ENCODE measurements at regions not wholly inside any gene's neighbourhood (a gene's known extent, or its start where the extent isn't known, plus 50 kb on each side); places are given as distances from the start of the nearest gene placed in this dataset.

- Histone ChIP-seq H3K36me3 (ENCODE audit: insufficient read depth, low read length) (no peaks in the 10 kb centered on the region), H3F3A (ENCODE audit: insufficient read depth, low read length) (no peaks in the 10 kb centered on the region), H3K9me3 (ENCODE audit: low read length) (no peaks in the 10 kb centered on the region), H2AFZ (ENCODE audit: low read length) (no peak overlapping the region), H4K20me1 (ENCODE audit: insufficient read depth, low read length) (no peaks in the 10 kb centered on the region), H3K4me1 (ENCODE audit: insufficient read depth, low read length, severe bottlenecking) (peaks cover 6% of the 10 kb centered on the region), H3K9ac (ENCODE audit: low read length) (no peak overlapping the region), H3K27me3 (ENCODE audit: insufficient read depth, low read length) (0 out of 2 replicates have a peak, but pooled peaks cover 3% of the 10 kb centered on the region), H3K4me2 (ENCODE audit: low read length) (no peak overlapping the region), H3K9me2 (ENCODE audit: low read depth, low read length) (no peaks in the 10 kb centered on the region), H3K79me2 (ENCODE audit: insufficient read depth, low read length) (no peaks in the 10 kb centered on the region), H3K4me3 (ENCODE audit: low read depth, low read length, poor library complexity, severe bottlenecking) (no peak overlapping the region), H3K27ac (ENCODE audit: low read depth, low read length, poor library complexity, severe bottlenecking) (no peak overlapping the region)
- no peak for TF ChIP-seq EZH2 (IDR thresholded peaks at IDR 0.05; ENCODE audit: borderline replicate concordance, low read length)
- TF ChIP-seq, protein P1, sequence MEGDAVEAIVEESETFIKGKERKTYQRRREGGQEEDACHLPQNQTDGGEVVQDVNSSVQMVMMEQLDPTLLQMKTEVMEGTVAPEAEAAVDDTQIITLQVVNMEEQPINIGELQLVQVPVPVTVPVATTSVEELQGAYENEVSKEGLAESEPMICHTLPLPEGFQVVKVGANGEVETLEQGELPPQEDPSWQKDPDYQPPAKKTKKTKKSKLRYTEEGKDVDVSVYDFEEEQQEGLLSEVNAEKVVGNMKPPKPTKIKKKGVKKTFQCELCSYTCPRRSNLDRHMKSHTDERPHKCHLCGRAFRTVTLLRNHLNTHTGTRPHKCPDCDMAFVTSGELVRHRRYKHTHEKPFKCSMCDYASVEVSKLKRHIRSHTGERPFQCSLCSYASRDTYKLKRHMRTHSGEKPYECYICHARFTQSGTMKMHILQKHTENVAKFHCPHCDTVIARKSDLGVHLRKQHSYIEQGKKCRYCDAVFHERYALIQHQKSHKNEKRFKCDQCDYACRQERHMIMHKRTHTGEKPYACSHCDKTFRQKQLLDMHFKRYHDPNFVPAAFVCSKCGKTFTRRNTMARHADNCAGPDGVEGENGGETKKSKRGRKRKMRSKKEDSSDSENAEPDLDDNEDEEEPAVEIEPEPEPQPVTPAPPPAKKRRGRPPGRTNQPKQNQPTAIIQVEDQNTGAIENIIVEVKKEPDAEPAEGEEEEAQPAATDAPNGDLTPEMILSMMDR (IDR thresholded peaks at IDR 0.05; ENCODE audit: low read length): no peak
Measured at GRCh38 chr13:99042521-99043250, 64.8 kb upstream of the DOCK9 start.

DNA sequence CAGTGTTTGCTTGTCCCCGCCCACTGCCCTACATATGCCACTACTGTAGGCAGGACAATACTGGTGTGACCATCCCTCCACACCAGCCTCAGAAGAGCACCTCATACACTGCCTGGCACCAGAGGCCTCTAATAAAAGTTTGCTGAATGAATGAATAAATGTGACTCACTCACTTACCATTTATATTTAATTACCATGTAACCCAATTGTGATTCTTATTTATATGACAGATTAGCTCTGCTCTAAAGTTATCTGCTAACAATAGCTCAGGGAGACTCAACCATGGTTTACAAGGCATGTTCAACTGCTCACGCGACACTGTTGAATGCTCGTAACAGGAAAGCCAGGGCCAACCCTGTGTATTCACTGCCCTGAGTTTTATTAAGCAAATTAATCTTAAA, 66.0 kb upstream of the DOCK9 start:
- Histone ChIP-seq H3K4me3 (ENCODE audit: low read depth, low read length, poor library complexity, severe bottlenecking) (no peak overlapping the region), H3K79me2 (ENCODE audit: insufficient read depth, low read length) (no peaks in the 10 kb centered on the region), H3K4me2 (ENCODE audit: low read length) (no peak overlapping the region), H3F3A (ENCODE audit: insufficient read depth, low read length) (no peaks in the 10 kb centered on the region), H3K9ac (ENCODE audit: low read length) (no peak overlapping the region), H3K9me3 (ENCODE audit: low read length) (no peaks in the 10 kb centered on the region), H3K9me2 (ENCODE audit: low read depth, low read length) (no peaks in the 10 kb centered on the region), H3K36me3 (ENCODE audit: insufficient read depth, low read length) (no peaks in the 10 kb centered on the region), H3K4me1 (ENCODE audit: insufficient read depth, low read length, severe bottlenecking) (peaks cover 6% of the 10 kb centered on the region), H3K27me3 (ENCODE audit: insufficient read depth, low read length) (0 out of 2 replicates have a peak, but pooled peaks cover 3% of the 10 kb centered on the region), H3K27ac (ENCODE audit: low read depth, low read length, poor library complexity, severe bottlenecking) (no peak overlapping the region), H4K20me1 (ENCODE audit: insufficient read depth, low read length) (no peaks in the 10 kb centered on the region), H2AFZ (ENCODE audit: low read length) (no peak overlapping the region)
- no peak for TF ChIP-seq EZH2 (IDR thresholded peaks at IDR 0.05; ENCODE audit: borderline replicate concordance, low read length)
- TF ChIP-seq, protein P1 (IDR thresholded peaks at IDR 0.05; ENCODE audit: low read length): no peak

DNA sequence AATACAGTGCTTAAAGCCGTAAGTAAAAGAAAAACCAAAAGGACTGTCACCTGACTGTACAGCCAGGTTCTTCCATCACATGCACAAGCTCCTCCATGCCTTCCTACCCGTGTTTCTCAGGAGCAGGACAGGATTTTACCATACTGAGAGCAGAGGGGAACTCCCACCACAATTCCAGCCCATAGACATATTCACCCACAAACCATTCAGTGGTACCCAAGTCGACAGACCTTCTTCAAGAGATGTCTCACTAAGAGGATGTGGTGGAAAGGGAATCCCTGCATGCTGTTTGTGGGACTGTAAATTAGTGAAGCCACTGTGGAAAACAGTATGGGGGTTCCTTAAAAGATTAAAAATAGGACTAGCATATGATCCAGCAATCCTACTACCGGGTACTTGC, 66.9 kb upstream of the DOCK9 start:
- Histone ChIP-seq H3K79me2 (ENCODE audit: insufficient read depth, low read length) (no peaks in the 10 kb centered on the region), H3K4me1 (ENCODE audit: insufficient read depth, low read length, severe bottlenecking) (peaks cover 6% of the 10 kb centered on the region), H3K9me2 (ENCODE audit: low read depth, low read length) (no peaks in the 10 kb centered on the region), H2AFZ (ENCODE audit: low read length) (no peak overlapping the region), H3K36me3 (ENCODE audit: insufficient read depth, low read length) (no peaks in the 10 kb centered on the region), H3K27me3 (ENCODE audit: insufficient read depth, low read length) (0 out of 2 replicates have a peak, but pooled peaks cover 3% of the 10 kb centered on the region), H3K4me2 (ENCODE audit: low read length) (no peak overlapping the region), H4K20me1 (ENCODE audit: insufficient read depth, low read length) (no peaks in the 10 kb centered on the region), H3K9ac (ENCODE audit: low read length) (no peak overlapping the region), H3F3A (ENCODE audit: insufficient read depth, low read length) (no peaks in the 10 kb centered on the region), H3K27ac (ENCODE audit: low read depth, low read length, poor library complexity, severe bottlenecking) (no peak overlapping the region), H3K9me3 (ENCODE audit: low read length) (no peaks in the 10 kb centered on the region), H3K4me3 (ENCODE audit: low read depth, low read length, poor library complexity, severe bottlenecking) (no peak overlapping the region)
- TF ChIP-seq EZH2 (IDR thresholded peaks at IDR 0.05; ENCODE audit: borderline replicate concordance, low read length): no peak
- TF ChIP-seq, protein P1 (IDR thresholded peaks at IDR 0.05; ENCODE audit: low read length): no peak
